ENCODE measurements at regions not wholly inside any gene's neighbourhood (a gene's known extent, or its start where the extent isn't known, plus 50 kb on each side); places are given as distances from the start of the nearest gene placed in this dataset.
"Not testable (repeated sequence)": the region's sequence is repeated elsewhere in the genome, so short reads cannot be mapped to it uniquely, and the experiment has no call there.

GRCh38 chr6:156590482-156590881 is 186.7 kb upstream of the ARID1B start:
- Mint-ChIP-seq H3K4me1 (ENCODE audit: low read depth) (no peaks in the 10 kb centered on the region), H3K27me3 (peaks cover 3% of the 10 kb centered on the region), H3K36me3 (no peaks in the 10 kb centered on the region), H3K4me3 (no peak overlapping the region), H3K9me3 (ENCODE audit: low read depth) (no peaks in the 10 kb centered on the region), H3K27ac (no peak overlapping the region)

- Mint-ChIP-seq H3K27me3 (peaks cover 1% of the 10 kb centered on the region), H3K4me3 (no peak overlapping the region)
Measured at GRCh38 chr6:156589281-156589680, 187.9 kb upstream of the ARID1B start.

GRCh38 chr6:156587751-156588301 is 189.4 kb upstream of the ARID1B start:
- H3K27me3 Mint-ChIP-seq: peaks cover 7% of the 10 kb centered on the region
- no peak overlapping the region for H3K4me3 Mint-ChIP-seq
- no peaks in the 10 kb centered on the region for H3K4me1 Mint-ChIP-seq (ENCODE audit: low read depth)
- no peaks in the 10 kb centered on the region for H3K9me3 Mint-ChIP-seq (ENCODE audit: low read depth)
- H3K36me3 Mint-ChIP-seq: no peaks in the 10 kb centered on the region
- H3K27ac Mint-ChIP-seq: no peak overlapping the region

More at GRCh38 chr6:156589281-156589680, 187.9 kb upstream of the ARID1B start:
- Mint-ChIP-seq H3K9me3 (ENCODE audit: low read depth) (no peaks in the 10 kb centered on the region), H3K27ac (no peak overlapping the region), H3K4me1 (ENCODE audit: low read depth) (no peaks in the 10 kb centered on the region), H3K36me3 (no peaks in the 10 kb centered on the region)

DNA sequence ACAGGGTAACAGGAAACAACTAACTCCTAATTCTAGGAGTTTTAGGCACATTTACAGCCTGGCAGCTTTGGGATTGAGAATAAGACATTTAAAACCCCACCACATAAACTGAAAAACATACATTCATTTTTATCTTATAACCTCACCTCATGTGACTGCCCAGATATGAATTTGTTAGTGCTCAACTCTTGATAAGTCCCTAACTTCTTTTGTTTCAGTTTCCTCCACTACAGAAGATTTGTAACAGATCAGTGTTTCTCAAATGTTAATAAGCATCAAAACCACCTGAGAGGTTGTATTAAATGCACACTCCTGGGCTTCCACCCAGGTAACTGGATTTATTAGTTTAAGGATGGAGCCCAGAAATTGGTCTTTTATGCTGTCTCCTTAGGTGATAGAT is 190.1 kb upstream of the ARID1B start:
- no peak overlapping the region for H3K27ac Mint-ChIP-seq

GRCh38 chr6:156585859-156586258 is 191.3 kb upstream of the ARID1B start:
- H3K27me3 Mint-ChIP-seq: peaks cover 6% of the 10 kb centered on the region
- no peaks in the 10 kb centered on the region for H3K9me3 Mint-ChIP-seq (ENCODE audit: low read depth)
- no peak overlapping the region for H3K4me3 Mint-ChIP-seq
- no peaks in the 10 kb centered on the region for H3K36me3 Mint-ChIP-seq
- no peaks in the 10 kb centered on the region for H3K4me1 Mint-ChIP-seq (ENCODE audit: low read depth)
- no peak overlapping the region for H3K27ac Mint-ChIP-seq

More for the DNA sequence above, 190.1 kb upstream of the ARID1B start:
- no peaks in the 10 kb centered on the region for H3K9me3 Mint-ChIP-seq (ENCODE audit: low read depth)
- no peak overlapping the region for H3K4me3 Mint-ChIP-seq
- peaks cover 7% of the 10 kb centered on the region for H3K27me3 Mint-ChIP-seq
- no peaks in the 10 kb centered on the region for H3K36me3 Mint-ChIP-seq
- H3K4me1 Mint-ChIP-seq (ENCODE audit: low read depth): no peaks in the 10 kb centered on the region

DNA sequence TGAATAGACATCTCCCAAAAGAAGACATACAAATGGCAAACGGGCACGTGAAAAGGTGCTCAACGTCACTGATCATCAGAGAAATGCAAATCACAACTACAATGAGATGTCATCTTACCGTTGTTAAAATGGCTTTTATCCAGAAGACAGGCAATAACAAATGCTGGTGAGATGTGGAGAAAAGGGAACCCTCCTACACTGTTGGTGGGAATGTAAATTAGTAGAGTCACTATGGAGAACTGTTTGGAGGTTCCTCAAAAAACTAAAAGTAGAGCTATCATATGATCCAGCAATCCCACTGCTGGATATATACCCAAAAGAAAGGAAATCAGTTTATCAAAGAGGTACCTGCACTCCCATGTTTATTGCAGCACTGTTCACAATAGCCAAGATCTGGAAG is 193.1 kb upstream of the ARID1B start:
- H3K9me3 Mint-ChIP-seq (ENCODE audit: low read depth); H3K4me1 Mint-ChIP-seq (ENCODE audit: low read depth); H3K27ac Mint-ChIP-seq; H3K36me3 Mint-ChIP-seq; H3K4me3 Mint-ChIP-seq; H3K27me3 Mint-ChIP-seq: not testable (repeated sequence)

DNA sequence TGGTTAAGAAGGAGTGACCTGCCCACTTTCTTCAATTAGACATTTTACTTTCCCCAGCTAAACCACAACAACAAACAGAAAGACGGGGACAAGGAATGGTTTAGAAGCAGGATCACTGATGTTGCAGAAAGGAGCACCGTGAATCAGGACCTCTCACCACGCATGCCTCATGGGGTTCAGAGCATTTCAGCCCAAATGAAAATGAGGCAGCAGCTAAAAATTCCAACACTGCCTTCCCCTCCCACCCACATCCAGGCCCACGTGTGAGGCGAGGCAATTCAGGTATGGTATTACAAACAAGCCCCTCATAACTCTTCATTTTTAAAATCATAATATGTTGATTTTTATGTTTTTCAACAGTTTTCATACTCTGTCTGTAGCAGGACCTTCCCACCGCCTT is 194.1 kb upstream of the ARID1B start:
- peaks cover 6% of the 10 kb centered on the region for H3K27me3 Mint-ChIP-seq
- H3K9me3 Mint-ChIP-seq (ENCODE audit: low read depth): peaks cover 16% of the 10 kb centered on the region
- H3K36me3 Mint-ChIP-seq: peaks cover 12% of the 10 kb centered on the region
- H3K4me3 Mint-ChIP-seq: no peak overlapping the region
- H3K27ac Mint-ChIP-seq: no peak overlapping the region
- H3K4me1 Mint-ChIP-seq (ENCODE audit: low read depth): no peaks in the 10 kb centered on the region

DNA sequence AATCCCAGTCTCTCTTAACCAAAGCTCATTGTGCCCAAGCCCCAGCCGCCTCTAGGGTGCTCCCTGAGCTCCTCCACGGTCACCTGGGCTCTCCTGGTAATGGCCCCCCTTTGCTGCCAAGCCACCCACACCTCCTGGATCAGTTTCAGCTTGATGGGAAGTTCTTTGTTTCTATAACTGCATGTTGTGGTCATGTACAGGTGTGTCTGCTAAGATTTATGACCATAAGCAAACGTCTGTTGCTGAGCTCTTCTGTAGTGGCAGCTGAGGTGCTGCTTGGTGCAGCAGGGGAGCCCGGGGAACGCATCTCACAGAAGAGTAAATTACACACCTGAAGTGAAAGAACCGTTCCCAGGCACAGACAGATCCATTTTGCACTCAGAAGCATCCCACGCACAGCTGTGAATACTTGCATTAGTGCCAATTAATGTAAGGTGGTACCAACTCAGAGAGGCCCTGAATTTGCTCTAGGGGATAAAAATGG is 194.6 kb upstream of the ARID1B start:
- H3K27ac Mint-ChIP-seq: no peak overlapping the region
- H3K27me3 Mint-ChIP-seq: peaks cover 6% of the 10 kb centered on the region
- H3K4me1 Mint-ChIP-seq (ENCODE audit: low read depth): no peaks in the 10 kb centered on the region
- peaks cover 16% of the 10 kb centered on the region for H3K9me3 Mint-ChIP-seq (ENCODE audit: low read depth)
- H3K4me3 Mint-ChIP-seq: no peak overlapping the region
- H3K36me3 Mint-ChIP-seq: peaks cover 12% of the 10 kb centered on the region

GRCh38 chr6:156579564-156579963 is 197.6 kb upstream of the ARID1B start:
- Mint-ChIP-seq H3K27me3 (peaks cover 11% of the 10 kb centered on the region), H3K4me1 (ENCODE audit: low read depth) (no peaks in the 10 kb centered on the region), H3K4me3 (no peak overlapping the region), H3K36me3 (peaks cover 27% of the 10 kb centered on the region), H3K27ac (no peak overlapping the region), H3K9me3 (ENCODE audit: low read depth) (peaks cover 37% of the 10 kb centered on the region)

GRCh38 chr6:156577749-156578148 is 199.4 kb upstream of the ARID1B start:
- Mint-ChIP-seq H3K4me3 (no peak overlapping the region), H3K4me1 (ENCODE audit: low read depth) (no peaks in the 10 kb centered on the region), H3K36me3 (peaks cover 27% of the 10 kb centered on the region), H3K27me3 (peaks cover 7% of the 10 kb centered on the region), H3K9me3 (ENCODE audit: low read depth) (peaks cover 37% of the 10 kb centered on the region), H3K27ac (no peak overlapping the region)

DNA sequence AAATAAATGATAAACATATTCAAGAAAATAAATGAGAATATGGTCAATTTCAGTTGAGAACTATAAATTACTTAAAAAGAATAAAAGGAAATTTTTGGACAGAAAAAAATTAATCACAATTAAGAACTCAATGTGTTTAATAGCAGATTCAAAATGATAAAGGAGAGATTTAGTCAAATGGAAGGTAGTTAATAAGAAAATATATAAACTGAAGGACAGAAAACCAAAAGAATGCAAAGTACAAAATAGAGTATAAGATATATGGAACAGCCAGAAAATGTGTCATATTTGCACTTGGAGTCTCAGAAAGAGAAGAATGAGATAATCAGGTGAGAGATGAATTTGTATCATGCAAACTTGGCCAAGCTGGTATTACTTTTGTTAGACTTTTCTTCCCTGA is 201.8 kb upstream of the ARID1B start:
- Mint-ChIP-seq H3K4me1 (ENCODE audit: low read depth) (no peaks in the 10 kb centered on the region), H3K27ac (no peak overlapping the region), H3K36me3 (peaks cover 27% of the 10 kb centered on the region), H3K4me3 (no peak overlapping the region), H3K27me3 (peaks cover 7% of the 10 kb centered on the region), H3K9me3 (ENCODE audit: low read depth) (peaks cover 37% of the 10 kb centered on the region)

- Mint-ChIP-seq H3K4me1 (ENCODE audit: low read depth) (peaks cover 6% of the 10 kb centered on the region), H3K9me3 (ENCODE audit: low read depth) (no peaks in the 10 kb centered on the region), H3K36me3 (peaks cover 5% of the 10 kb centered on the region), H3K4me3 (no peak overlapping the region), H3K27ac (no peak overlapping the region), H3K27me3 (peaks cover 4% of the 10 kb centered on the region)
Measured at GRCh38 chr6:156564807-156565149, 212.4 kb upstream of the ARID1B start.

DNA sequence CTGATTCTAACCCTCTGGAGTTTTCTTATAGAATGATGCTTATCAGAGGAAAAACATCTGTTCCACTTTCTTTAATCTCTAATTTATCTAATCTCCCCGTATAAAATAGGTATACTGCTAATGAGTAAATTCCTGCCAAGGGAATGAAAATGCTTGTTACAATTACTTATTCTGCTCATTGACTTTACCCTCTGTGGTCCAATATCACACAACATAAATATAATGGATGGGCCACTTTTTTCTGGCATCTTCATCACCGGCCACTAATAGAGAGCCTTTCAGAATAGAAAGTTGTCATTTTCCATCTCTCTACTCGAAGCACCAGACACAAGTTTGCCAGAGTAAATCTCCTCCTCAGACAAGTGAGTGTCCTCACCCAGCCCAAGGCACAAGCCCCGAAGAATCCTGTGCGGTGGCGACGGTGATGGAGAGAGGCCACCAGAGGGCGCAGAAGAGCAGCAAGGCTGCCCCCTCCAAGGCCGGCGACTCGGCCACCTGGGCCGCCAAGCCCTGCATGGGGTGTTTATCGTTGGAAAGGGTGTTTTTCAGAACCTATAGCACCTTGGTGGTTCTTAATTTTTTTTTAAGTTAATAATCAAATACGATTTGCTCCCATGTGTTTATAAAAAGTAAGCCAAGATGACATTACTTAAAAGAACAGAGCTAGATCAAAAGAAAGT is 212.9 kb upstream of the ARID1B start:
- H3K27me3 Mint-ChIP-seq: peaks cover 2% of the 10 kb centered on the region
- H3K4me1 Mint-ChIP-seq (ENCODE audit: low read depth): peaks cover 6% of the 10 kb centered on the region
- H3K9me3 Mint-ChIP-seq (ENCODE audit: low read depth): no peaks in the 10 kb centered on the region
- no peak overlapping the region for H3K27ac Mint-ChIP-seq
- no peak overlapping the region for H3K4me3 Mint-ChIP-seq
- peaks cover 9% of the 10 kb centered on the region for H3K36me3 Mint-ChIP-seq

GRCh38 chr6:156563714-156564113 is 213.5 kb upstream of the ARID1B start:
- H3K27me3 Mint-ChIP-seq: peaks cover 2% of the 10 kb centered on the region
- H3K27ac Mint-ChIP-seq: no peak overlapping the region
- peaks cover 9% of the 10 kb centered on the region for H3K36me3 Mint-ChIP-seq
- H3K4me3 Mint-ChIP-seq: no peak overlapping the region
- no peaks in the 10 kb centered on the region for H3K9me3 Mint-ChIP-seq (ENCODE audit: low read depth)
- peaks cover 6% of the 10 kb centered on the region for H3K4me1 Mint-ChIP-seq (ENCODE audit: low read depth)

GRCh38 chr6:156562636-156563035 is 214.5 kb upstream of the ARID1B start:
- no peak overlapping the region for H3K4me3 Mint-ChIP-seq
- peaks cover 2% of the 10 kb centered on the region for H3K27me3 Mint-ChIP-seq
- H3K9me3 Mint-ChIP-seq (ENCODE audit: low read depth): no peaks in the 10 kb centered on the region
- H3K4me1 Mint-ChIP-seq (ENCODE audit: low read depth): peaks cover 6% of the 10 kb centered on the region
- no peak overlapping the region for H3K27ac Mint-ChIP-seq
- peaks cover 9% of the 10 kb centered on the region for H3K36me3 Mint-ChIP-seq

DNA sequence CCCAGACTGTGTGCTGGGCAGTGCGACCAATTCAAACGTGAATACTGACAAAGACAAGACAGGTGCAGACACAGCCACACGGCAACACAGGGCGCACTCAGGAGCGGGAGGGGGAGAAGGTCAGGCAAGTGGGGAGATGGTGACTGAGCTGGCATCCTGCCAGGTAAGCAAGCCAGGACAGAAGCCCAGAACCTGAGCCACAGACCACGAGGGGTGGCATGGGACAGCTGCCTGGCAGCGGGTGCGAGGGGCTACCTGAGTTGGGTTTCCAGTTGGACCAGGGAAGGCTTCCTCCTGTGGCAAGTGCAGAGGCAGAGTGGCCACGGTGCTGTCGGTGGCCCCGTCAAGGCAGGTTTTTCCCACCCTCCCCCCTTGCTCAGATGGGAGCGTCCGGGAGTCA is 215.2 kb upstream of the ARID1B start:
- no peak overlapping the region for H3K27ac Mint-ChIP-seq
- no peaks in the 10 kb centered on the region for H3K9me3 Mint-ChIP-seq (ENCODE audit: low read depth)

More for the DNA sequence above, 215.2 kb upstream of the ARID1B start:
- H3K36me3 Mint-ChIP-seq: peaks cover 9% of the 10 kb centered on the region
- no peak overlapping the region for H3K4me3 Mint-ChIP-seq
- H3K27me3 Mint-ChIP-seq: peaks cover under 1% of the 10 kb centered on the region
- peaks cover 6% of the 10 kb centered on the region for H3K4me1 Mint-ChIP-seq (ENCODE audit: low read depth)

All from activated naive CD8-positive, alpha-beta T cell (primary cell).